NCI-H226 (cell line): ENCODE measurements at regions not wholly inside any gene's neighbourhood (a gene's known extent, or its start where the extent isn't known, plus 50 kb on each side); places are given as distances from the start of the nearest gene placed in this dataset.
"Not testable (repeated sequence)": the region's sequence is repeated elsewhere in the genome, so short reads cannot be mapped to it uniquely, and the experiment has no call there.

Experiments
- DNase-seq: peaks from one replicate; pipeline ENCODE4 v3.0.0-alpha.2; 2015

DNA sequence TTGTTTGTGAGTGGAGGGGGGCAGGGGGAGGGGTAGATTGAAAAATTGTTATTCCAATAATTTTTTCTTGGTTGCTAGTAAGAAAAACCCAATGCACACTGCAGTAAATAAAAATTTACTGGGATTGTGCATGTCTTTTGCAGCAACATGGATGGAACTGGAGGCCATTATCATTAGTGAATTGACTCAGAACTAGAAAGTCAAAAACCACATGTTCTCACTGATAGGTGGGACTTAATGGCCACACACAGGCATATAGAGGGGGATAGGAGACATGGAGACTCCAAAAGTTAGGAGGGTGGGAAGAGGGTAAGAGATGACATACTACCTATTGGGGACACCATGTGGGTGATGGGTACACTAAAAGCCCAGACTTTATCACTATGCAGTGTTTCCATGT lies 67.2 kb downstream of the BUB3 start:
- no peak for DNase-seq

DNA sequence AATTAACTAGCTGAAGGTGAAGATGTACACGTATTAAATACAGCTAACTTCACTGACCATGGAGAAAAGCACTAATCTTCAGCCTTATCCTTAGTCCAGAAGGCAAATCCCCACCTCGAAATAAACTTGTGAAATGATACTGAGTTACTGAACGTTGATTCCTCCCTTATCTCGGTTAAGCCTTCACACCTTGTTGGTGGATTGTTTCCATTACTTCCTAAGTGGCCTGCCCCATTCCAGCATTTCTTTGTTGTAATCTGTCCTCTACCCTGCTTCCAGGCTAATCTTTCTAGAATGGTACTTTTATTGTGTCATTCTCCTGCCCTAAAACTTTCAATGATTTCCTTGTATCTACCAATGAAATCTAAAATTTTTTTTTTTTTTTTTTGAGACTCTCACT lies 68.6 kb downstream of the BUB3 start:
- DNase-seq = no peak

GRCh38 chr10:123227706-123228105 lies 73.5 kb downstream of the BUB3 start:
- no peak for DNase-seq

DNA sequence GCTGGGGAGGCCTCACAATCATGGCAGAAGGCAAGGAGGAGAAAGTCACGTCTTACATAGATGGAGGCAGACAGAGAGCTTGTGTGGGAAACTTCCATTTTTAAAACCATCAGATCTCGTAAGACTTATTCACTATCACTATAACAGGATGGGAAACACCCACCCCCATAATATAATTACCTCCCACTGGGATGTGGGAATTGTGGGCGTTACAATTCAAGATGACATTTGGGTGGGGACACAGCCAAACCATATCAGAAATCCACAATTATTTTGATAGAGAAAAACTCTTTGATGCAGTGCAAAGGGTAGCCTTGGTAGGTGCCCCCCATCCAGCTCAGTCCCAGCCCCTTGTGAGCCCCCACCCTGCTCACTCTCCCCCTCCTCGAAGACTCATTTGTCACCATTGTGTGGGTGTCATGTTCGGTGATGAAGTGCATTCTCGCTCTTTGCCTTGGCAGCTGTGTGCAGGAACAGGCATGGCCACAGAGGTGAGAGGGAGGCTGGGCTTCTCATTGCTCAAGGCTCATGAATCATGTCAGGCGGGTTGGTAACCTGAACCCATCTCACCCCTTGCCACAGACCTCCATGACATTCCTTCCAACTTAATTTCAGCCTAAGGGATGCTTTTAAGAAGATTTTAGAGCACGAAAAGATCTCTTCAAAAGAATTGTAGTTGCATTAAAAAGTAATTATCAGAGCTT lies 75.9 kb downstream of the BUB3 start:
- DNase-seq = peak; percentile 29

DNA sequence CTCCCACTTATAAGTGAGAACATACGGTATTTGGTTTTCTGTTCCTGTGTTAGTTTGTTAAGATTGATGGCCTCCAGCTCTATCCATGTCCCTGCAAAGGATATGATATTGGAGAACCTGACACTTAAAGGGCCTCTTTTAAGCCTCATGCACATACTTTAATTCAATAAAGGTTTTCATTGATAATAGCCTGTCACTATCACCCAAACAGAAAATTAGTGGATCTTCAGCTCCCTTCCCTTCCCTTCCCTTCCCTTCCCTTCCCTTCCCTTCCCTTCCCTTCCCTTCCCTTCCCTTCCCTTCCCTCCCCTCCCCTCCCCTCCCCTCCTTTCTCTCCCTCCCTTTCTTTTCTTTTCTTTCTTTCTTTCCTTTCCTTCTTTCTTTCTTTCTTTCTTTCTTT lies 78.7 kb downstream of the BUB3 start:
- DNase-seq = not testable (repeated sequence)

- not testable (repeated sequence) for DNase-seq
These were observed 80.8 kb downstream of the BUB3 start for GRCh38 chr10:123235014-123235413.

DNA sequence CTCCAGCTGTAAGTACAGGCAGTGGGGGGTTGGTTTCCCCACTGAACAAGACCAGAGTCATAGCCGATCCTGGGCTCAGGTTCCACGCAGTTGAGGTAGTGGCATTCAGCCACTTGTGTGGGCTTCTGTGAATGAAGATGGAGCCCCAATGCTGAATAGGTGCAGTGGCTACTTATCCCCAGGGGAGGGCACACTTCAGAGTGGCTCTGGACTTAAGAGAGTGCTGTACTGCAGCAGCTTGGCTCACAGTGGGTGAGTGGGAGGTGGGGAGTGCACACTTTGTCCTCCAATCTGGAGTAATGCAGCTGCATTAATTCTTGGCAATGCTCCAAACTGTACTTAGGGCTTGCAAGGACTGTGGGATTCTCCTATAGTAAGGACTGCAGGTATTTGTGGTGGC lies 81.9 kb downstream of the BUB3 start:
- no peak for DNase-seq

DNA sequence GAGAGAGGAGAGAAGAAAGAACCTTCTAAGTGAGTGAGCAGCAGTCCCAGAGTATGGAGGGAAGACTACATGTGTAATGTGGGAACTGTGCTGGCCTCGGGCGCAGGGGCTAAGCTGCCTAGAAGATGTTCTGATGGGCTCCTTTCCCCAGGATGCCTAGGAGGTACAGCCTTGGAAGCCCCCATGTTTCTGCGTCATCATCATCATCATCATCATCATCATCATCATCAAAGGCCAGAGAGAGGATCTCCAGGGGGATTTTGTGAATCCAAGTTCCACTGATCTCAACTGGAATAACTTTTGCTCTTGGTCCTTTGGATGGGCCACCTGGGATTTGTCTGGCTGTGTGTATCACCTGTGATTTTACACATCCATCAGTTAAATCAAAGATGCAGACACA lies 86.0 kb downstream of the BUB3 start:
- no peak for DNase-seq

DNA sequence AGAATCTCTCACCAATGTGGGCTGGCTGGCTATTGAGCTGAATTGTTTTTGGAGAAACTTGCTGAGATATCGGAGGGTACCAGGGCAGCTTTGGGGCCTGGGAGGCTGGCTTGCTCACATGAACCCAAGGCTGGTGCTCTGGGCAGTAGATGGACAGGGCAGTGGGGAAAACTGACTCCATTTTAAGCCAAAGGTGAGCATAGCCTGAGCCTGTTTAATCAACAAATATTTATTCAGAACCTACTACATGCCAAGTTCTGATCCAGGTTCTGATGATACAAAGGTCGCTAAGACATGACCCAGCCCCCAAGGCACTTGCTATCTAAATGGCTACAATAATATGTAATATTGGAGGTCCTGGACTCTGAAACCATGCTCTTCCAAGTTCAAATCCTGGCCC lies 86.6 kb downstream of the BUB3 start:
- DNase-seq = no peak

GRCh38 chr10:123241391-123242141 lies 87.4 kb downstream of the BUB3 start:
- no peak for DNase-seq

- DNase-seq = no peak
These were observed 90.5 kb downstream of the BUB3 start for GRCh38 chr10:123244747-123245146.

GRCh38 chr10:123245264-123245663 lies 91.1 kb downstream of the BUB3 start:
- DNase-seq = no peak

DNA sequence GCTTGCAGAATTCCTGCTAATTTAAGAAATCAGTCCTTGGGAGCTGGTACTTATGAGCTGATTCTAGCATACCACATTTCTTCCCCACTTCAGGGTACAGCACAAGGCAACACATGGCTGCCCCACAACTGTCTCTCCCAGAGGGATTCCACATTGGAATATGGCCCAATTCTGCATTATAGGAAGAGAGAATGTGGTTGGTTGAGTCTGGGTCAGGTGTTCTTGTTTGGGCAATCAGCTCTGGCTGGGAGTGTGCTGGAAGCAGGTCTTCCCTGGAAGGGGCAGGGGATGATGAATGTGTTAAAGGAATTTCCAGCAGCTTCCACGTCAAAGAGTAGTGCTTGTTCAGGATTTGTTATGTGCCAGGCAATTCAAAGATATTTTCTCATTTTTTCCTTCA lies 95.7 kb downstream of the BUB3 start:
- no peak for DNase-seq

DNA sequence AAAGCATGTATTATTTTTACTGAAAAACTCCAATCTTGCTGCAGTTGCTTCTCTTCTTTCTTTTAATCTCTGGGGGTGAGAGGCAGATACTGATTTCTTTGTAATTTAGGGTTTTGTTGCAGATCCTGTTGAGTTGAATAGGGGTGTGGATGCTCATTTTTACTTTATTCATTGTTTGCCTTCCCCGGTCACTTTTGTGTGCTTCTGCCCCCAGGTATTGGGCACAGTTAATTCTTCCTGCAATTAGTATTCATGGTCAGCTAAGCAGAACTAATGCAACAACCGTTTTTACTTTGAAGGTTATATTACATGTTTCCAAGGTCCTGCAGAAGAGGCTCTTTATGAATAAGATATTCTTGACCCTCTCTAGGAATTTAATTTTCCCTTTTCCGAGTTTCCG lies 96.4 kb downstream of the BUB3 start:
- no peak for DNase-seq

DNA sequence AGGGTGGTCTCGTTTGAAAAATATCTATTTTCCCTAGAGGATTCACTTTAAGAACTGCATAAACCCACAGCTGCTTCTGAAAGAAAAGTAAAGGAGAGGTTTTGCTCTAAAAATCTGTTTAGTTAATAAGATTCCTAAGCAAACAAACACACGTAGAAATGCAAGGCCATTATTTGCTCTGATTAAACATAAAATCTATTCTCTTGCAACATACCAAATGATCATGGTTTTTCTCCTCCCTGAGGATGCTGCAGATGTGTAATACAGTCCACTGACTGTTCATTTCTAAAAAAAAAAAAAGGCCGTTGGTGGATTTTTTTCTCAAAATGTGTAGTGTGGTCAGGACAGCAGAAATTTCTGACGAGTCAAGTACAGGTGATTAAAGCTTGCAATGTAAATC lies 98.6 kb downstream of the BUB3 start:
- DNase-seq = no peak

DNA sequence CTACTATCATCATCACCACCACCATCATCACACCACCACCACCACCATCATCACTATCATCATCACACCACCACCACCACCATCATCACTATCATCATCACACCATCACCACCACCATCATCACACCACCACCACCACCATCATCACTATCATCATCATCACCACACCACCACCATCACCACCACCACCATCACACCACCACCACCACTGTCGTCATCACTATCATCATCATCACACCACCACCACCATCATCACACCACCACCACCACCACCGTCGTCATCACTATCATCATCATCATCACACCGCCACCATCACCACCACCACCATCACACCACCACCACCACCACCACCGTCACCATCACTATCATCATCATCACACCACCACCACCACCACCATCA lies 100.1 kb downstream of the BUB3 start:
- DNase-seq = not testable (repeated sequence)

DNA sequence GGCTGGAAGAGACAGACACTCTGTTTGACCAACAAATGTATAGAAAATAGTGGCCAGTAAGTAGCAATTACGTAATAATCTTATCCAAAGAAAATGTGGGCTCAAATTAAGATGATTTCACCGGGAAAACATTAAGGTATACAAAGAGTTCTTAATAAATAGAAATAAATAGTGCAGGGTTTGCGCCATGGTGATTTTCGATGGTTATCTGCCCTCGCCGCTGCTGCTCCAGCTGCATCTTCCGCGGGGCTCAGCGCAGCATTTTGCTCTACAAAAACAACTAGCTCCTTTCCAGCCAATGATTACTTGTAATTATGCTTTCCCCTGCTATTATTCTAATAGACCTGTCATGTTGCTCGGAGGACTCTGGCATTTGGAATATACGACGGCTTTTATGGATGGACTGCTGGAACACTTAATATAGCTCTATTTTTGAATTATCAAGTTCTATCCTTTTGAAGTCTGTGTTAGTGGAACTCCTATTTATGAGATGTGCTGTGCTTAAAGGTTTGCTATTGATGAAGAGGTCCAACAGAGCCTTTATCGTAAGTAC lies 103.8 kb downstream of the BUB3 start:
- no peak for DNase-seq

- DNase-seq = no peak
These were observed 104.9 kb downstream of the BUB3 start for GRCh38 chr10:123259081-123259480.

GRCh38 chr10:123259791-123260190 lies 105.6 kb downstream of the BUB3 start:
- no peak for DNase-seq

- no peak for DNase-seq
These were observed 108.3 kb downstream of the BUB3 start for GRCh38 chr10:123262456-123262855.

DNA sequence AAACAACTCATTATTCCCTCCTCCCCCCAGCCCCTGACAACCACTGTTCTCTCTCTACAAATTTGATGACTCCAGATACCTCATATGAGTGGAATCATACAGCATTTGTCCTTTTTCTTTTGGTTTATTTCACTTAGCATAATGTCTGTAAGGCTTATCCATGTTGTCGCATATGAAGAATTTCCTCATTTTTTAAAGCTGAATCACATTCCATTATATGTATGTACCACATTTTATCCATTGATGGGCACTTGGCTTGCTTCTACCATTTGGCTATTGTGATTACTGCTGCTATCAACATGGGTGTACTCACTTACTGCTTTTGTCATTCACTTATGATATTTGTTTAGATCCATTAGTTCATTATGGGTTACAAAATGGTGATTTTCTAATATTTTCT lies 112.8 kb downstream of the BUB3 start:
- peak; percentile 29 for DNase-seq

DNA sequence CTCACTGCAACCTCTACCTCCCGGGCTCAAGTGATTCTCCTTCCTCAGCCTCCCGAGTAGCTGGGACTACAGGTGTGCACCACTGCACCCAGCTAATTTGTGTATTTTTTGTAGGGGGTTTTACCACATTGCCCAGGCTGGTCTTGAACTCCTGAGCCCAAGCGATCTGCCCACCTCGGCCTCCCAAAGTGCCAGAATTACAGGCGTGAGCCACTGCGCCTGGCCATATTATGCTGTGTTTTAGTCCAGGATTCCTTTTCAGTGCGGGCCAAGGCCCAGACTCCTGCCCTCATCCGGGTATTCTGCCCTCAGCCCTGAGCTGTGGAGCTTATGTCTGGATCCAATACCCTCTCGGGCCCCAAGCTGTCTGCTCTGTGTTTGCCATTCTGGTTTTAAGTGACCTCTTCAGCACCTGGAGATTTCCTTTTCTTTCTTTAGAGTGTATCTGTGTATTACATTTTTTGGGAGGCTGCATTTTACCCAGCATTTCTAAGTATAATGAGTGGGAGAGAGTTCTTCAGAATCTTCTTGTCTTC lies 114.9 kb downstream of the BUB3 start:
- no peak for DNase-seq

DNA sequence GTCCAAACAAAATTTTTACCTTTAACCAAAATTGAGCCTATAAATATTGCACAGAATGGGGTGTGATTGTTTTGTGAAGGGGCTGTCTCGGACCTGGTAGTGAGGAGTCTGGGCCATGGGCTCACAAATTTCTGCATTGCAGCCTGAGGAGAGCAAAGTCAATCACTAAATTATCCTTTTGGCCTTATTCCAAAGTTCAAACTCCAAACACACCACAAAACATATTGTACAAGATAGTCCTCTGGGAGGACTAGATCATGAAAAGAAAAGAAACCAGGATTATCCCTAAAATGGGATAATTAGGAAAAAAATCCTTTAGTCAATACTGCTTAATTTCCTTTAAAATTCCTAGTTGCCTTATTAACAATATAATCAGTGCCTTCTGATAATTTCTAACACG lies 115.5 kb downstream of the BUB3 start:
- DNase-seq = no peak

DNA sequence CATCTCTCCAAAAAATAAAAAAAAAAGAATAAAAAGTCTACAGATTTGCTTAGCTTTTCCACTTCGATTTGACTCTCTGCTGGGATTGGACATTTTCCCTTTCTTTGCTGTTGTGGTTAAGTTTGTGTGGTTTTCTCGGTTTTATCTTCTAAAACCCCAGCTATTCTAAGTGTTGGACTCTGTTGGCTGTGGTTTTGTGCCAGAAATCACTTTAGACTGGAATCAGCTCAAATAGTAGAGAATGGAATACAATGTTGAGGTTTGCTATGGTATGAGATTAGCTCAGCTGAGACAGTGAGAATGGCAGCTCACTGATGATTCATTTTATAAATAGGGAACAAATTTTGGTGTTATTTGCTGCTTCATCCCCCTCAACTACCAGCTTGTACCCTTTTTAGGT lies 116.0 kb downstream of the BUB3 start:
- DNase-seq = peak; percentile 66
